ENCODE measurements at regions not wholly inside any gene's neighbourhood (a gene's known extent, or its start where the extent isn't known, plus 50 kb on each side); places are given as distances from the start of the nearest gene placed in this dataset.

DNA sequence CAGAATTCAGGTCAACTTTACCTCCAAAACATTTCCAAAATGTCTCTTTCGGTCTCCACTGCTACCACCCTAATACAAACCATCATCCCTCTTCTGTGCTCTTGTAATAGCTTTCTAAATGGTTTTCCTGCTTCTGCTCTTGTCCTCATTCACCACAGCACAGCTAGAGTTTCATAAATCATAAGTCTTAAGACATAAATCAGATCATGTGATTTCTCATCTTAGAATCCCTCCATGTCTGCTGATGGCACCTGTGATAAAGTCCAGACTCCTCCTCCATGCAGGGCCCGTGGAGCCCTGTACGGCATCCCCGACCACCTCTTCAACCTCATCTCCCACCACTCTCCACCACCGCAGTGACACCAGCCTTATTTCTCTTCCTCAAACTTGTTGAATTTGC, 212.3 kb upstream of the MKLN1 start:
- peaks cover 22% of the 10 kb centered on the region for H3K27me3 ChIP-seq (ENCODE audit: control insufficient read depth, insufficient read depth, low read length)
- no peak for DNase-seq
- peaks cover 5% of the 10 kb centered on the region for H3K4me1 ChIP-seq (ENCODE audit: control insufficient read depth, insufficient read depth, low read length)
- WGBS (ENCODE audit: insufficient coverage), result 51% methylated on average over 2 of the region's 5 CpGs
- H3K9me3 ChIP-seq (replicated peaks; ENCODE audit: control insufficient read depth, low read depth, low read length), result peaks cover 5% of the 10 kb centered on the region
- no peak overlapping the region for H3K4me3 ChIP-seq (ENCODE audit: low read length)
- H3K27ac ChIP-seq (ENCODE audit: low read length), result no peak overlapping the region
- no peaks in the 10 kb centered on the region for H3K36me3 ChIP-seq (ENCODE audit: control insufficient read depth, insufficient read depth, low read length)

GRCh38 chr7:131117439-131117838, 210.2 kb upstream of the MKLN1 start:
- Histone ChIP-seq H3K4me3 (ENCODE audit: low read length) (no peak overlapping the region), H3K36me3 (ENCODE audit: control insufficient read depth, insufficient read depth, low read length) (no peaks in the 10 kb centered on the region), H3K27me3 (ENCODE audit: control insufficient read depth, insufficient read depth, low read length) (peaks cover 11% of the 10 kb centered on the region), H3K27ac (ENCODE audit: low read length) (no peak overlapping the region), H3K9me3 (replicated peaks; ENCODE audit: control insufficient read depth, low read depth, low read length) (peaks cover 5% of the 10 kb centered on the region), H3K4me1 (ENCODE audit: control insufficient read depth, insufficient read depth, low read length) (no peaks in the 10 kb centered on the region)
- no peak for DNase-seq
- WGBS (ENCODE audit: insufficient coverage), result no CpG with 5 or more reads among the region's 1 CpG

GRCh38 chr7:131119381-131119780, 208.3 kb upstream of the MKLN1 start:
- Histone ChIP-seq H3K4me3 (ENCODE audit: low read length) (no peak overlapping the region), H3K27me3 (ENCODE audit: control insufficient read depth, insufficient read depth, low read length) (peaks cover 5% of the 10 kb centered on the region), H3K9me3 (replicated peaks; ENCODE audit: control insufficient read depth, low read depth, low read length) (peaks cover 5% of the 10 kb centered on the region), H3K4me1 (ENCODE audit: control insufficient read depth, insufficient read depth, low read length) (no peaks in the 10 kb centered on the region), H3K27ac (ENCODE audit: low read length) (no peak overlapping the region), H3K36me3 (ENCODE audit: control insufficient read depth, insufficient read depth, low read length) (no peaks in the 10 kb centered on the region)
- DNase-seq, result no peak
- 100% methylated on average over 1 of the region's 1 CpG for WGBS (ENCODE audit: insufficient coverage)

DNA sequence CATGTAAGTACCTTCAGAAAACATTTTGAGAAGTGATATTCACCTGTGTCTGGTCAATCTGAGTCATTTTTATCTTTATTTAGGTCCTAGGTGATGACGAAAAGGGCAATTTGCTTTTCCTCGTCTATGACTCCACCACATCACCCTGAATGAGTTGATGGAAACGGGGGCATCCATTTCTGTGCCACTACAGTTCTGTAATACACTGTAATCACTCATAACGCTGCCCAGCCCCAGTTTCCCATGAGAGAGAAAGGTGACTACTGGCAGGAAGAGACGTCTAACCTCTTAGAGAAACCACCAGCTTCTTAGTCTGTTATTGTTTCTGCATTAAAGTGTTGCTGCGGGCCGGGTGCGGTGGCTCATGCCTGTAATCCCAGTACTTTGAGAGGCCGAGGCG, 205.3 kb upstream of the MKLN1 start:
- H3K4me1 ChIP-seq (ENCODE audit: control insufficient read depth, insufficient read depth, low read length), result no peaks in the 10 kb centered on the region
- peaks cover 5% of the 10 kb centered on the region for H3K9me3 ChIP-seq (replicated peaks; ENCODE audit: control insufficient read depth, low read depth, low read length)
- H3K36me3 ChIP-seq (ENCODE audit: control insufficient read depth, insufficient read depth, low read length), result no peaks in the 10 kb centered on the region
- no peak overlapping the region for H3K27ac ChIP-seq (ENCODE audit: low read length)
- no peak for DNase-seq
- no CpG with 5 or more reads among the region's 10 CpGs for WGBS (ENCODE audit: insufficient coverage)
- peaks cover 4% of the 10 kb centered on the region for H3K27me3 ChIP-seq (ENCODE audit: control insufficient read depth, insufficient read depth, low read length)
- H3K4me3 ChIP-seq (ENCODE audit: low read length), result no peak overlapping the region

- Histone ChIP-seq H3K27ac (ENCODE audit: low read length) (no peak overlapping the region), H3K4me3 (ENCODE audit: low read length) (no peak overlapping the region), H3K36me3 (ENCODE audit: control insufficient read depth, insufficient read depth, low read length) (no peaks in the 10 kb centered on the region), H3K9me3 (replicated peaks; ENCODE audit: control insufficient read depth, low read depth, low read length) (peaks cover 4% of the 10 kb centered on the region), H3K27me3 (ENCODE audit: control insufficient read depth, insufficient read depth, low read length) (peaks cover 4% of the 10 kb centered on the region), H3K4me1 (ENCODE audit: control insufficient read depth, insufficient read depth, low read length) (no peaks in the 10 kb centered on the region)
- no peak for DNase-seq
- 86% methylated on average over 4 of the region's 4 CpGs for WGBS (ENCODE audit: insufficient coverage)
These were observed 203.6 kb upstream of the MKLN1 start for GRCh38 chr7:131124001-131124629.

- Histone ChIP-seq H3K27me3 (ENCODE audit: control insufficient read depth, insufficient read depth, low read length) (peaks cover 4% of the 10 kb centered on the region), H3K4me3 (ENCODE audit: low read length) (no peak overlapping the region), H3K9me3 (replicated peaks; ENCODE audit: control insufficient read depth, low read depth, low read length) (no peaks in the 10 kb centered on the region), H3K4me1 (ENCODE audit: control insufficient read depth, insufficient read depth, low read length) (no peaks in the 10 kb centered on the region), H3K36me3 (ENCODE audit: control insufficient read depth, insufficient read depth, low read length) (no peaks in the 10 kb centered on the region), H3K27ac (ENCODE audit: low read length) (no peak overlapping the region)
- 83% methylated on average over 1 of the region's 3 CpGs for WGBS (ENCODE audit: insufficient coverage)
- no peak for DNase-seq
These were observed 202.8 kb upstream of the MKLN1 start for GRCh38 chr7:131124867-131125266.

- Histone ChIP-seq H3K27ac (ENCODE audit: low read length) (no peak overlapping the region), H3K36me3 (ENCODE audit: control insufficient read depth, insufficient read depth, low read length) (no peaks in the 10 kb centered on the region), H3K4me3 (ENCODE audit: low read length) (no peak overlapping the region), H3K9me3 (replicated peaks; ENCODE audit: control insufficient read depth, low read depth, low read length) (no peaks in the 10 kb centered on the region), H3K4me1 (ENCODE audit: control insufficient read depth, insufficient read depth, low read length) (no peaks in the 10 kb centered on the region), H3K27me3 (ENCODE audit: control insufficient read depth, insufficient read depth, low read length) (no peaks in the 10 kb centered on the region)
- WGBS (ENCODE audit: insufficient coverage), result 50% methylated on average over 1 of the region's 4 CpGs
- DNase-seq, result no peak
These were observed 197.4 kb upstream of the MKLN1 start for GRCh38 chr7:131130324-131130723.

- Histone ChIP-seq H3K9me3 (replicated peaks; ENCODE audit: control insufficient read depth, low read depth, low read length) (no peaks in the 10 kb centered on the region), H3K4me1 (ENCODE audit: control insufficient read depth, insufficient read depth, low read length) (no peaks in the 10 kb centered on the region), H3K27me3 (ENCODE audit: control insufficient read depth, insufficient read depth, low read length) (no peaks in the 10 kb centered on the region), H3K4me3 (ENCODE audit: low read length) (no peak overlapping the region), H3K36me3 (ENCODE audit: control insufficient read depth, insufficient read depth, low read length) (no peaks in the 10 kb centered on the region), H3K27ac (ENCODE audit: low read length) (no peak overlapping the region)
- DNase-seq, result no peak
- no CpG with 5 or more reads among the region's 6 CpGs for WGBS (ENCODE audit: insufficient coverage)
These were observed 196.5 kb upstream of the MKLN1 start for GRCh38 chr7:131131012-131131745.

DNA sequence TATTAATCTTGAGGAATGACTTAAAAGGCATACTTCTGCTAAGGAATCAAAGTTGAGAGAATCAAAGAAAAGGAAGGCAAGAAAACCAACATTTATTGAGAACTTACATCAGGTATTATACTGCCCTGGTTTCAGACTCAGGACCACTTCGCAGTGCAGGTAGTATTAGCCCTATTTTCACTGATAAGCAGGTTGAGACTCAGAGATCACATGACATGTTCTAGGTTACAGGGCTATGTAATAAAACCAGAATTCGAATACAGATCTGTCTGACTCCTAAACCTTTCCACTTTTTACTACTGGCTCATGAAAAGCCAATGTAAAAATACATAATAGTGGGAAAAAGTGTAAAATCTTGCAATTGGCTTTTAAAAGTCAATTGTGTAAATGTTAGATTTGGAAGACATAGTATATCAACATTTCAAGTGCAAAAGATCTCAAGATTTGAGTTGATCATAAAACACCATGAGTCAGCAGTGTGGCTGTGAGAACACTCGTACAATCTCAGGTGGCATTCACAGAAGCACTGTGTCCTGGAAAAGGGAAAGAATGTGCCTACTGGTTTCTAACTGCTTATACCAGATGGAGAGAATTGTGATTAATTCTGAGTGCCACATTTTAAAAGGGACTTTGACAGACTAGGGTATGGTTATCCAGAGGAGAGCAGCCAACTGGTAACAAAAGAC, 195.8 kb upstream of the MKLN1 start:
- WGBS (ENCODE audit: insufficient coverage), result 100% methylated on average over 1 of the region's 3 CpGs
- Histone ChIP-seq H3K36me3 (ENCODE audit: control insufficient read depth, insufficient read depth, low read length) (no peaks in the 10 kb centered on the region), H3K4me1 (ENCODE audit: control insufficient read depth, insufficient read depth, low read length) (no peaks in the 10 kb centered on the region), H3K4me3 (ENCODE audit: low read length) (no peak overlapping the region), H3K27ac (ENCODE audit: low read length) (no peak overlapping the region), H3K27me3 (ENCODE audit: control insufficient read depth, insufficient read depth, low read length) (no peaks in the 10 kb centered on the region), H3K9me3 (replicated peaks; ENCODE audit: control insufficient read depth, low read depth, low read length) (no peaks in the 10 kb centered on the region)
- DNase-seq, result no peak

GRCh38 chr7:131139462-131139861, 188.2 kb upstream of the MKLN1 start:
- Histone ChIP-seq H3K27ac (ENCODE audit: low read length) (no peak overlapping the region), H3K36me3 (ENCODE audit: control insufficient read depth, insufficient read depth, low read length) (no peaks in the 10 kb centered on the region), H3K9me3 (replicated peaks; ENCODE audit: control insufficient read depth, low read depth, low read length) (peaks cover 4% of the 10 kb centered on the region), H3K27me3 (ENCODE audit: control insufficient read depth, insufficient read depth, low read length) (no peaks in the 10 kb centered on the region), H3K4me3 (ENCODE audit: low read length) (no peak overlapping the region), H3K4me1 (ENCODE audit: control insufficient read depth, insufficient read depth, low read length) (no peaks in the 10 kb centered on the region)
- DNase-seq, result peak; percentile 23
